CD4-positive, alpha-beta memory T cell (primary cell): ENCODE measurements at regions not wholly inside any gene's neighbourhood (a gene's known extent, or its start where the extent isn't known, plus 50 kb on each side); places are given as distances from the start of the nearest gene placed in this dataset.

Experiments
- CTCF ChIA-PET: fragments of 350-600 bp; sonication (Branson Sonifier 250); formaldehyde crosslinking; loops from one replicate; lab custom pipeline; 2021; ENCODE audit warnings: inconsistent platforms; ENCODE audit not compliant: partially characterized antibody; lab: Charles Lee
- POLR2A ChIA-PET: fragments of 350-600 bp; sonication (Branson Sonifier 250); formaldehyde crosslinking; loops from one replicate; lab custom pipeline; 2021; ENCODE audit not compliant: partially characterized antibody; lab: Charles Lee
- DNase-seq, 5 donors: peaks; one replicate each; pipeline versions ENCODE4 v3.0.0 to v3.0.0-alpha.2; 2020 to 2022; ENCODE audit warnings: mixed read lengths in 1 of 5
- H3K27ac ChIP-seq: one replicate; pipeline ENCODE4 v1.7.0; 2013; ENCODE audit warnings: low read depth, low read length
- H3K27me3 ChIP-seq: 2 replicates; pipeline ENCODE4 v1.7.0; 2013; ENCODE audit warnings: mild to moderate bottlenecking, low read length, moderate library complexity; ENCODE audit not compliant: insufficient read depth
- H3K36me3 ChIP-seq: 2 replicates; pipeline ENCODE4 v1.7.0; 2013; ENCODE audit warnings: mild to moderate bottlenecking, low read length, moderate library complexity; ENCODE audit not compliant: insufficient read depth
- H3K4me1 ChIP-seq: 2 replicates; pipeline ENCODE4 v1.7.0; 2013; ENCODE audit warnings: mild to moderate bottlenecking, low read length, moderate library complexity; ENCODE audit not compliant: insufficient read depth
- H3K4me3 ChIP-seq, 2 donors: one replicate each; pipeline ENCODE4 v1.7.0; 2013; ENCODE audit warnings: low read length in 2 of 2, mild to moderate bottlenecking in 1 of 2
- H3K9me3 ChIP-seq, 2 donors: one replicate each; pipeline ENCODE4 v1.7.0; 2013; ENCODE audit warnings: low read length in 2 of 2, control low read depth in 1 of 2; ENCODE audit not compliant: control insufficient read depth in 1 of 2
- H3K27ac Mint-ChIP-seq, 7 donors: one replicate each; pipeline ENCODE4 v1.8.0; 2020 to 2021; ENCODE audit warnings: mixed read lengths in 7 of 7, mild to moderate bottlenecking in 6 of 7, inconsistent platforms in 3 of 7, moderate library complexity in 3 of 7
- H3K27me3 Mint-ChIP-seq, 2 donors: one replicate each; pipeline ENCODE4 v1.8.0; 2020 to 2021; ENCODE audit warnings: mixed read lengths in 2 of 2
- H3K36me3 Mint-ChIP-seq, 2 donors: one replicate each; pipeline ENCODE4 v1.8.0; 2020 to 2021; ENCODE audit warnings: mixed read lengths in 2 of 2, inconsistent platforms in 1 of 2, mild to moderate bottlenecking in 1 of 2
- H3K4me1 Mint-ChIP-seq, 4 donors: one replicate each; pipeline ENCODE4 v1.8.0; 2020 to 2021; ENCODE audit warnings: mixed read lengths in 4 of 4, mild to moderate bottlenecking in 1 of 4
- H3K4me3 Mint-ChIP-seq, 8 donors: one replicate each; pipeline ENCODE4 v1.8.0; 2020 to 2021; ENCODE audit warnings: mixed read lengths in 8 of 8, mild to moderate bottlenecking in 7 of 8, moderate library complexity in 6 of 8, inconsistent platforms in 3 of 8
- H3K9me3 Mint-ChIP-seq, 8 donors: one replicate each; pipeline ENCODE4 v1.8.0; 2020 to 2021; ENCODE audit warnings: mixed read lengths in 8 of 8, mild to moderate bottlenecking in 5 of 8, inconsistent platforms in 3 of 8, moderate library complexity in 1 of 8
- intact Hi-C: fragments of 100-400 bp; cut with micrococcal nuclease; formaldehyde crosslinking; loops from one replicate; pipeline ENCODE4 v1.15.1; 2023

DNA sequence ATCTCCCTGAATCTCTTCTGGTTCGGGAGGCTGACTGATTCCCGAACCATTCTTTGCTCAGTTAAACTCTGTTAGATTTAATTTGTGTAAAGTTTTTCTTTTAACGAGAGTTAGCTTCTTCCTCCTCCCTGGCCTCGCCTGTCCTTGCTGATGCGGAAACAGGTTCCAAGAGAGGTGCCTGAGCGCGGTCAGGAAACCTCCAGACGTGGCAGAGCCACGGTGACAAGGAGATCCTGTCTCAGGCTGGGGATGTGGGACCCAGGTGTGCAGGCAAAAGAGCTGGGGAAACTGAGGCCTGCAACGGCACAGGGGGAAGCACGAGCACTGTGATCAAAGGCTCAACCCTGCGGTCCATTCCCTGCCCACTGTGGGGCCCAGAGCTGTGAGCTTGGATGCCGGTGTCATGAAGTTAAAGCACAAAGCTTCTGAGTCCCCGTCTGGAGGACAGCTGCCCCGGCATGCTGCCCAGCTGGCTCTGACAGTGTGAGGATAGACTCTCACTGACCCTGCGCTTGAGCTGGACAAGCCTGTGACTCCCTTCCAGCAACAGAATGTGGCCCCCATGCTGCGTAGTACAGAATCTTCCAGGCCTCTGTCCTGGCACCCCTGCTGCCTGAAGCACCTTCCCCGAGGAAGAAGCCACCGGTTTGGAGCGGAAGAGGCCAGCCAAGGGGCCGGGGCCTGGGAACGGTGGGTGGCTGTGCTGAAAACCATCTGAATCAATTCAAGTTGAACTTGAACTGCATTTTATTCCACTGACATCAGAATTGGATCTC is 960.6 kb downstream of the BRD1 start:
- Mint-ChIP-seq H3K27ac (no peak overlapping the region), H3K9me3 (peaks cover 0 to 7% (median 4%) of the 10 kb centered on the region in 8 donors), H3K27me3 (peaks cover 2 to 3% of the 10 kb centered on the region in 2 donors), H3K4me1 (no peaks in the 10 kb centered on the region), H3K36me3 (peaks cover 0 to 3% of the 10 kb centered on the region in 2 donors), H3K4me3 (no peak overlapping the region)
- ChIA-PET POLR2A (no interaction called here), CTCF (no interaction called here)
- intact Hi-C loops: no loop called here
- Histone ChIP-seq H3K27ac (no peak overlapping the region), H3K9me3 (no peaks in the 10 kb centered on the region), H3K4me1 (no peaks in the 10 kb centered on the region), H3K36me3 (no peaks in the 10 kb centered on the region), H3K27me3 (no peaks in the 10 kb centered on the region), H3K4me3 (no peak overlapping the region)
- DNase-seq: no peak

DNA sequence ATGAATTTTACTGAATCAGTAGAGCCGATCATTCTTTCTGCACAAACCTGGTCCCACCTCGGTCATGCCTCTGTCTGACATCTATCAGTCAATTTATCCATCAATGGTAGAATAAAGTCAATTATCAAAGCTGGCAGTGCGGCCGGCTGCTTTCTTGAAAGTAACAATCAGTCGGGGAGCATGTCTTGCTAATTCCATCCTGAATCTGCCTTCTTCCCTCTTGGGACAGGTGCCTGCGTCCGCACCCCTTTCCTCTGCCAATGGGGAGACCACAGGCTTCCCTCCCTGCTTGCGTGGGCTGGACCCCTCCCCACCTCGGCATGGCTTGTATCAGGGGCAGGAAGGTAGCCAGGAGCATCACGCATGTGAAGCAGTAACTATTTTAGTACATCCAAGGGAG is 962.9 kb downstream of the BRD1 start:
- Histone ChIP-seq H3K27ac (no peak overlapping the region), H3K27me3 (no peaks in the 10 kb centered on the region), H3K4me3 (no peak overlapping the region), H3K4me1 (no peaks in the 10 kb centered on the region), H3K9me3 (no peaks in the 10 kb centered on the region), H3K36me3 (no peaks in the 10 kb centered on the region)
- Mint-ChIP-seq H3K4me3 (no peak overlapping the region), H3K27ac (no peak overlapping the region), H3K4me1 (no peaks in the 10 kb centered on the region), H3K36me3 (no peaks in the 10 kb centered on the region), H3K9me3 (peaks cover 0 to 2% (median 0%) of the 10 kb centered on the region in 8 donors), H3K27me3 (peaks cover 2 to 3% of the 10 kb centered on the region in 2 donors)
- intact Hi-C loops: no loop called here
- ChIA-PET CTCF (no interaction called here), POLR2A (no interaction called here)
- no peak for DNase-seq

DNA sequence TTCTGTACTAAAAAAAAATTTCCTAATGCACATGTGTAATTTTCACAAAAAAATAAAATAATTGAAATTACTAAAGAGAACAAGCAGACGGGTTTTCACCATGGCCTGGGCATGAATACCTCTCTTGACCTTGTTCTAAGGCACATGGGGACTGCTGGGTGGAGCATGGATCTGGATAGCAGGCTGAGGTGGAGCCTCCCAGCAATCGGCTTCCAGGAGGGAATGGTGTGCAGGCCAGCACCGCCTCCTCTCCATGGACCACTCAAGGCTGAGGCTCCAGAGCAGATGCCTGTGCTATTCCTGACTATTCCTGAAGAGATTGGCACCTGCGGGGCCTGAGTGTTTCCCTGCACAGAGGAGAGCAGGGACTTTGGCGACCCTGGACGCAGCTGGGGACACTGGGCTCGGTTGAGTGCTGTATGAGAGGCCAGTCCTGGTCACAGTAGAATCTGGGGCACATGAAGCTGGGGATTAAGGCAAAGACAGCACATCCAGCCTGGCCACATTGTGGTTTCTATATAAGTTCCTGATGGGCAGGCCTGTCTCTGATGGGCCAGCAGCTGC is 963.6 kb downstream of the BRD1 start:
- no peak overlapping the region for H3K4me3 Mint-ChIP-seq
- DNase-seq: no peak
- H3K9me3 Mint-ChIP-seq: peaks cover 0 to 2% (median 0%) of the 10 kb centered on the region in 8 donors
- no peaks in the 10 kb centered on the region for H3K36me3 ChIP-seq
- H3K27me3 ChIP-seq: no peaks in the 10 kb centered on the region
- H3K4me3 ChIP-seq: no peak overlapping the region
- H3K27ac ChIP-seq: no peak overlapping the region
- H3K4me1 Mint-ChIP-seq: no peaks in the 10 kb centered on the region
- no peaks in the 10 kb centered on the region for H3K36me3 Mint-ChIP-seq
- ChIA-PET CTCF (no interaction called here), POLR2A (no interaction called here)
- intact Hi-C loops: no loop called here
- peaks cover 2% of the 10 kb centered on the region in 2 donors for H3K27me3 Mint-ChIP-seq
- H3K27ac Mint-ChIP-seq: no peak overlapping the region
- H3K4me1 ChIP-seq: no peaks in the 10 kb centered on the region
- no peaks in the 10 kb centered on the region for H3K9me3 ChIP-seq

DNA sequence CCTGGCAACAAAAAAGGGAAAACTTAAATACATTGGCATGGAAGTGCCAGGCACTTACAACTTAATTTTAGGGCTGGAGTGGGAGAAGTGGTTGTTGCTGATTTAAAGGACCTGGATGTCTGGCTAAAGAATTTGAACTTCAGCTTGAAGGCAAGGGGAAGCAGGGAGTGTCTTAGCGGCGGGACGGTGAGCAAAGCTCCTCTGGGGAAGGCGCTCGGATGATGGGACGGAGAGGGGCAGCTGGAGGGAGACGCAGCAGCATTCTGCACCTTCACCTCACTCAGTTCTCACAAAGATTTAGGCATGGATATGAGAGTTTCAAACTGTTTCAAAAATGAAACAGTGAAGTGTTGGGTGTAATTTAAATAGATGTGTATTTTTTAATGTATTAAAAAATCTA is 967.1 kb downstream of the BRD1 start:
- intact Hi-C loops: no loop called here
- Histone ChIP-seq H3K4me3 (no peak overlapping the region), H3K4me1 (no peaks in the 10 kb centered on the region), H3K9me3 (no peaks in the 10 kb centered on the region), H3K36me3 (no peaks in the 10 kb centered on the region), H3K27me3 (no peaks in the 10 kb centered on the region), H3K27ac (no peak overlapping the region)
- no peak for DNase-seq
- Mint-ChIP-seq H3K4me1 (no peaks in the 10 kb centered on the region), H3K9me3 (peaks cover 0 to 3% (median 0%) of the 10 kb centered on the region in 8 donors), H3K27ac (no peak overlapping the region), H3K27me3 (peaks cover 0 to 2% of the 10 kb centered on the region in 2 donors), H3K36me3 (no peaks in the 10 kb centered on the region), H3K4me3 (no peak overlapping the region)
- ChIA-PET POLR2A (no interaction called here), CTCF (no interaction called here)

DNA sequence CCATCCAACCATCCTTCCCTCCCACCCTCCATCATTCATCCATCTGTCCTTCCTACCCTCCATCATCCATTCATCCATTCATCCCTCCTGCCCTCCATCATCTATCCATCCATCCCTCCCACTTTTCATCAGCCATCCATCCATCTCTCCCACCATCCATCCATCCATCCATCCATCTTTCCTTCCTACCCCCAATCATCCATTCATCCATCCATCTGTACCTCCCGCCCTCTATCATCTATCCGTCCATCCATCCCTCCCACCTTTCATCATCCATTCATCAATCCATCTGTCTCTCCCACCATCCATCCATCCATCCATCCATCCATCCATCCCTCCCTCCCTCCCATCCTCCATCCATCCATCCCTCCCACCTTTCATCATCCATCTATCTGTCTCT is 968.8 kb downstream of the BRD1 start:
- intact Hi-C loops: no loop called here
- no peaks in the 10 kb centered on the region for H3K4me1 Mint-ChIP-seq
- Histone ChIP-seq H3K27ac (no peak overlapping the region), H3K4me3 (no peak overlapping the region), H3K27me3 (no peaks in the 10 kb centered on the region), H3K4me1 (no peaks in the 10 kb centered on the region), H3K9me3 (no peaks in the 10 kb centered on the region), H3K36me3 (no peaks in the 10 kb centered on the region)
- H3K27me3 Mint-ChIP-seq: peaks cover 0 to 2% of the 10 kb centered on the region in 2 donors
- no peaks in the 10 kb centered on the region for H3K36me3 Mint-ChIP-seq
- H3K4me3 Mint-ChIP-seq: no peak overlapping the region
- CTCF ChIA-PET: no interaction called here
- H3K27ac Mint-ChIP-seq: peak overlapping the region in 1 of 7 donors; percentile 4
- POLR2A ChIA-PET: no interaction called here
- DNase-seq: no peak
- peaks cover 0 to 4% (median 0%) of the 10 kb centered on the region in 8 donors for H3K9me3 Mint-ChIP-seq

DNA sequence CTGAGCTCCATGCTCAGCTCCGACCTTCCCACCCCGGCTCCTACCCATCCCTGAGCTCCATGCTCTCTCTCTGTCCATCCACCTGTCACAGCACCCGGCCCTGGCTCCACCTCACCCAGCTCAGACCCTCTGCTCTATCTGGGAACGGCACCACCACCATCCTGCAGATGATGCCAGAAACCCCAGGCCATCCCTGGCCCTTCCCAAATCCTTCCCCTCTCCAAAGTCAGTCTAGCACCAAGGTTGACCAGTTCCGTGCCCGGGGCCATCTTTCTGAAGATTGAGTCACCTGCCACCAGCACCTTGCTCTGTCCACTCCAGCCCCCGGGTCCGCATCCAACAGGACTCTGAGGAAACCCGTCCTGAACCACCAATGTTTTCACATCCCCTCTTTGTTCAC is 969.6 kb downstream of the BRD1 start:
- Mint-ChIP-seq H3K27me3 (peaks cover 0 to 2% of the 10 kb centered on the region in 2 donors), H3K4me1 (no peaks in the 10 kb centered on the region), H3K36me3 (no peaks in the 10 kb centered on the region), H3K9me3 (peaks cover 0 to 4% (median 0%) of the 10 kb centered on the region in 8 donors), H3K27ac (no peak overlapping the region), H3K4me3 (no peak overlapping the region)
- Histone ChIP-seq H3K4me3 (no peak overlapping the region), H3K27me3 (no peaks in the 10 kb centered on the region), H3K36me3 (no peaks in the 10 kb centered on the region), H3K4me1 (no peaks in the 10 kb centered on the region), H3K27ac (no peak overlapping the region), H3K9me3 (no peaks in the 10 kb centered on the region)
- intact Hi-C loops: no loop called here
- POLR2A ChIA-PET: no interaction called here
- DNase-seq: no peak
- CTCF ChIA-PET: no interaction called here

DNA sequence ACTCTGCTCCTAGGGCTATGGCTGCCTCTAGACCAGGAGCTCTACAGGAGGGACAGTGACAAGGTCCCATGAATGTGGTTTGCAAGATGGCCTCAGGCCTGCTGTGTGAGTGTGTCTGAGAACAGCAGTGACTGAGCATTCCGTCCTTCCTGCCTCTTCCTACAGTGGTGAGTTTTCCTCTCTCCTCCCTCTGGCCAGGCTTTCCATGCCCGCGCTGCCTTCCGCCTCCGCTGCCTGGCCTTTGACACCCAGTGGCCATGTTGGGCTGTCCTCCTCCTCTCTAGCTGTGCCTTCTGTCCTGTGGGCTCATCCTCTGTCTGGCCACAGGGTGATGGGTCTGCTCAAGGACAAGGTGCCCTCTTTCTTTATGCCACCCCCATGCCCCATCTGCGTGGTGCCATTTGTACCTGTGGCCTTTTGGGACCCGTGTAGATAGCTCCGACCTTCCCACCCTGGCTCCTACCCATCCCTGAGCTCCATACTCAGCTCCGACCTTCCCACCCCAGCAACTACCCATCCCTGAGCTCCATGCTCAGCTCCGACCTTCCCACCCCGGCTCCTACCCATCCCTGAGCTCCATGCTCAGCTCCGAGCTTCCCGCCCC is 970.4 kb downstream of the BRD1 start:
- intact Hi-C loops: no loop called here
- H3K36me3 Mint-ChIP-seq: no peaks in the 10 kb centered on the region
- Histone ChIP-seq H3K9me3 (no peaks in the 10 kb centered on the region), H3K4me3 (no peak overlapping the region), H3K27me3 (no peaks in the 10 kb centered on the region), H3K27ac (no peak overlapping the region), H3K4me1 (no peaks in the 10 kb centered on the region), H3K36me3 (no peaks in the 10 kb centered on the region)
- H3K4me3 Mint-ChIP-seq: no peak overlapping the region
- H3K27ac Mint-ChIP-seq: no peak overlapping the region
- DNase-seq: no peak
- ChIA-PET POLR2A (no interaction called here), CTCF (no interaction called here)
- H3K4me1 Mint-ChIP-seq: no peaks in the 10 kb centered on the region
- peaks cover 0 to 4% (median 0%) of the 10 kb centered on the region in 8 donors for H3K9me3 Mint-ChIP-seq
- H3K27me3 Mint-ChIP-seq: peaks cover 0 to 2% of the 10 kb centered on the region in 2 donors
